ENCODE measurements at regions not wholly inside any gene's neighbourhood (a gene's known extent, or its start where the extent isn't known, plus 50 kb on each side); places are given as distances from the start of the nearest gene placed in this dataset.

- in situ Hi-C loops (cut with HindIII; ENCODE audit: low sequenced_read_pairs) = no loop called here
Measured at GRCh38 chr20:40189621-40190020, 499.4 kb downstream of the MAFB start.

- in situ Hi-C loops (cut with HindIII; ENCODE audit: low sequenced_read_pairs) = no loop called here
Measured at GRCh38 chr20:40188319-40188718, 500.7 kb downstream of the MAFB start.

- in situ Hi-C loops (cut with HindIII; ENCODE audit: low sequenced_read_pairs) = no loop called here
Measured at GRCh38 chr20:40186826-40187225, 502.2 kb downstream of the MAFB start.

- in situ Hi-C loops (cut with HindIII; ENCODE audit: low sequenced_read_pairs) = no loop called here
Measured at GRCh38 chr20:40181676-40182075, 507.4 kb downstream of the MAFB start.

GRCh38 chr20:40176098-40176841, 512.8 kb downstream of the MAFB start:
- in situ Hi-C loops (cut with HindIII; ENCODE audit: low sequenced_read_pairs) = no loop called here

- in situ Hi-C loops (cut with HindIII; ENCODE audit: low sequenced_read_pairs) = no loop called here
Measured at GRCh38 chr20:40175296-40175695, 513.7 kb downstream of the MAFB start.

GRCh38 chr20:40173872-40174271, 515.2 kb downstream of the MAFB start:
- in situ Hi-C loops (cut with HindIII; ENCODE audit: low sequenced_read_pairs) = no loop called here

- in situ Hi-C loops (cut with HindIII; ENCODE audit: low sequenced_read_pairs) = no loop called here
Measured at GRCh38 chr20:40168981-40169620, 519.9 kb downstream of the MAFB start.

- in situ Hi-C loops (cut with HindIII; ENCODE audit: low sequenced_read_pairs) = no loop called here
Measured at GRCh38 chr20:40161391-40161790, 527.6 kb downstream of the MAFB start.

GRCh38 chr20:40160097-40160550, 528.9 kb downstream of the MAFB start:
- in situ Hi-C loops (cut with HindIII; ENCODE audit: low sequenced_read_pairs) = no loop called here

GRCh38 chr20:40159276-40159675, 529.8 kb downstream of the MAFB start:
- in situ Hi-C loops (cut with HindIII; ENCODE audit: low sequenced_read_pairs) = no loop called here

- in situ Hi-C loops (cut with HindIII; ENCODE audit: low sequenced_read_pairs) = no loop called here
Measured at GRCh38 chr20:40156600-40157317, 532.3 kb downstream of the MAFB start.

- in situ Hi-C loops (cut with HindIII; ENCODE audit: low sequenced_read_pairs) = no loop called here
Measured at GRCh38 chr20:40154514-40154913, 534.5 kb downstream of the MAFB start.

GRCh38 chr20:40148886-40149285, 540.1 kb downstream of the MAFB start:
- in situ Hi-C loops (cut with HindIII; ENCODE audit: low sequenced_read_pairs) = no loop called here

GRCh38 chr20:40146071-40146470, 543.0 kb downstream of the MAFB start:
- in situ Hi-C loops (cut with HindIII; ENCODE audit: low sequenced_read_pairs) = no loop called here

- in situ Hi-C loops (cut with HindIII; ENCODE audit: low sequenced_read_pairs) = no loop called here
Measured at GRCh38 chr20:40144581-40144980, 544.5 kb downstream of the MAFB start.

GRCh38 chr20:40134176-40134575, 554.9 kb downstream of the MAFB start:
- in situ Hi-C loops (cut with HindIII; ENCODE audit: low sequenced_read_pairs) = no loop called here

- in situ Hi-C loops (cut with HindIII; ENCODE audit: low sequenced_read_pairs) = no loop called here
Measured at GRCh38 chr20:40120827-40121226, 568.2 kb downstream of the MAFB start.

- in situ Hi-C loops (cut with HindIII; ENCODE audit: low sequenced_read_pairs) = no loop called here
Measured at GRCh38 chr20:40111282-40111681, 577.8 kb downstream of the MAFB start.

- in situ Hi-C loops (cut with HindIII; ENCODE audit: low sequenced_read_pairs) = no loop called here
Measured at GRCh38 chr20:40110311-40110831, 578.7 kb downstream of the MAFB start.

GRCh38 chr20:40109136-40109535, 579.9 kb downstream of the MAFB start:
- in situ Hi-C loops (cut with HindIII; ENCODE audit: low sequenced_read_pairs) = no loop called here

- in situ Hi-C loops (cut with HindIII; ENCODE audit: low sequenced_read_pairs) = no loop called here
Measured at GRCh38 chr20:40108321-40108720, 580.7 kb downstream of the MAFB start.

Measured in DLD1 (cell line).